Fibroblast of upper back skin (primary cell): ENCODE measurements at regions not wholly inside any gene's neighbourhood (a gene's known extent, or its start where the extent isn't known, plus 50 kb on each side); places are given as distances from the start of the nearest gene placed in this dataset.
"Not testable (repeated sequence)": the region's sequence is repeated elsewhere in the genome, so short reads cannot be mapped to it uniquely, and the experiment has no call there.

Experiments used
- DNase-seq: peaks from one replicate; pipeline ENCODE4 v3.0.0-alpha.2; 2013

DNA sequence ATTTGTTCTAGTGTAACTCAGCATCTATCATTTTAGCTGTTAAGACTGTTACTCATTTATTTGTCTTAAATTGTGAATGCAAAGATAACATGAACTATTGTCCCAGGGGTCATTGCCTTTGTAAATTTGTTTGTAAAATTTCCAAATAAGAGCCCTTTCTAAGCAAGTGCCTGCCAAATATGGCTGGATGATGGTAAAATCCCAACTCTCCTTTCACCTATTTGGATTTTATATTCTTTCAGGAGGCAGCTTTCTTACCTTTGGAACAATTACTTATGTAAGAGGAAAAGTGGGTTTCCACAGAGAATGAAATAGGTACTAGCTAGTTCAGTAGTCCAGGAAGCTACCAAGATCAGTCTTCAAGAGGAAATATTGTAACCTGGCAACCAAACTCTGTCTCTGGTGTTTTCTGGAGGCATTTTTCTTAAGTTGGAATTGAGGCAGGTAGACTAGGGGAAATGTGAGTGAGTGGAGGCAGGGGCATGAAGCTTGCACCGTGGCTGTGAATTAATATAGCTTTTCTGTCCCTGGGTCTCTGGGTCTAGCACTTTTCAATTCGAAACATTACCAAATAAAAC lies 88.5 kb upstream of the XIST start:
- DNase-seq: no peak

DNA sequence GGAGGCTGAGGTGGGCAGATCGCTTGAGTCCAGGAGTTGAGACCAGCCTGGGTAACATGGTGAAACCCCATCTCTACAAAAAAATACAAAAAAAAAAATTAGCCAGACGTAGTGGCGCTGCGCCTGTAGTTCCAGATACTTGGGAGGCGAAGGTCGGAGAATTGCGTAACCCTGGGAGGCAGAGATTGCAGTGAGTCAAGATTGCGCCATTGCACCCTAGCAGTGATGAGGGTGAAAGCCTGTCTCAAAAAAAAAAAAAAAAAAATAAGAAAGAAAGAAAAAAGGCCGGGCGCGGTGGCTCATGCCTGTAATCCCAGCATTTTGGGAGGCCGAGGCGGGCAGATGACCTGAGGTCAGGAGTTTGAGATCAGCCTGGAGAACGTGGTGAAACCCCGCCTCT lies 85.3 kb upstream of the XIST start:
- not testable (repeated sequence) for DNase-seq

DNA sequence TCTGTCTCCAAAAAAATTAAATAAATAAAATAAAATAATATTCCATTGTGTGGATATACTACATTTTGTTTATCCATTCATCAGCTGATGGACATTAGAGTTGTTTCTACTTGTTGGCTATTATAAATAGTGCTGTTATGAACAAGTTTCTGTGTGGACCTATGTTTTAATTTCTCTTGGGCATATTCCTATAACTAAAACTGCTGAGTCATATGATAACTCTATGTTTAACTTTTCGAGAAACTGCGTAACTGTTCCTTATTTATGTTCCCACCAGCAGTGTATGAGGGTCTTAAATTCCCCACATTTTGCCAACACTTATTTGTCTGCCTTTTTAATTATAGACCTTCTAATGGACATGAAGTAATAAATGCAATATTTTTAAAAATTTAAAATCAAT lies 80.0 kb upstream of the XIST start:
- no peak for DNase-seq

DNA sequence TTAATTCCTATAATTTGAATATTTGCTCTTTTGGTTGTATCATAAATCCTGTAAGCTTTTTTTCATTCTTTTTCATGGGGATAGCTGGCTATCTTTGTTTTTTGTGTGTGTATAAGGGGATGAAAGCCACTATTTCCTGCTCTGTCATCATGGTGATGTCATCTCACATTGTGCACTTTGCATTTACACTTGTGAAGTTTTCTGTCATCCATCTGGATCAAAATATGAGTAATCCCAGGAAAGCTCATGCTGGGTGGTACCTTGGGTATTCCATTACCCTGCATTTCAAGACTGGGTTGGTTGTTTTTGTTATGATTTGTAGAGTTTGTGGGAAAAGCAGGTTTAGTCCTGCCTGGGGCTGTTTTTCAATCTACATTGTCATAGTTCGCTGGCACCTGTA lies 77.8 kb upstream of the XIST start:
- no peak for DNase-seq

DNA sequence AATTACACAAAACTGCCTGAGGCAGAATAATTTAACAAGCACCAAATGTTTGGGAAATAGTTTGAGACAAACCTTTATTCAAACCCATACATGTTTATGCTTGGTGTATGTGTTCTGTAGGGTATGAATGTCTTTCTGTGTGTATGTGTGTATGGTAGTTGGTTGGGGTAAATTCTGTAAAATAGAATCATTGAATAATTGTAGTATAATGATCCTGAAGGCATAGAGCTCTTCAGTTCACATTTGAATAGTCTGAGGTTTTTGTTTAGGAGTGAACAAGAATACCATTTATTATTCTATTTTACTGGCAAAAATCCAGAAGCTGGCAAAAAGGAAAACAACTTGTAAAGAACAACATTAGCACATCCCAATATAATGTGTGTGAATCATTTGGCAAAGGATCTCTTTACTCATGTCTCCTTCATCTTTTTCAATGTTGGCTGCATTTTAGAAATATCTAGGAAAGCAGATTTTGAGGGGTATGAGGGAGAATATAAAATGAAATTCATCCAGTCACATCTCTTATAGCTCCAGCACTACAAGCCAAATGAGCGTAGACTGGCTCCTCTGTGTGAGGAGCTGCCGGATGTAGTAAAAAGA lies 70.4 kb upstream of the XIST start:
- DNase-seq: no peak

DNA sequence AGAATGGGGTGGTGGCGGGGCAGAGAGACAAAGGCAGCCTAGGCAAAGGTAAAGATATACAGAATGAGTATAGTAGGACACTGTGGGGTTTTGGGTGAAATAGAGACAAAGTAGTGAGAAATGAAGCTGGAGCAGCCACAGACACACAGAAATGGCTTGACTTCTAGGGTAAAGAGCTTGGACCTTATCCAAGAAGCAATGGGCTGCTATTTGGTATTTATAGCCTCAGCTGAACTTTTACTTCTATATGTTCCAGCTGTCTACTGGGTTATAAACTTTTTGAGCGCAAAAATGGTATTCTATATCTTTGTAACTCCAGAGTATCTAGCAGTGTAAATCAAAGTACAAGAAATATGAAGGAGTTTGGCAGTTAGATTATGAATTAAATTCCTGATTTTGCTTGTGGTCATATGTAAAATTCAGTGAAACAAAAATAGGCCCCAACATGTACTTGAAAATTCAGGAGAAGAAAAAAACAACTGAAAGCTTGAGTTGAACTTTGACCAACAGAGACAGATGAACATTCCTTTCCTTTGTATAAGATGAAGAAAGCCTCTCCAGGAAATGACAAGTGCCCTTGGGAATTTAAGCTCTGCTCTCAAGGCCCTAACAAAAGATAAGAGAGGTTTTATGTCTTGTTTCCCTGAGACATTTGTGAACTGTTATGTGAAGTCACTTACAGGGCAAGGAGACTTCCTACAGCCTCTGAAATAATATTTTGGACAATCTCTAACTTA lies 64.6 kb upstream of the XIST start:
- peak; percentile 91 for DNase-seq

DNA sequence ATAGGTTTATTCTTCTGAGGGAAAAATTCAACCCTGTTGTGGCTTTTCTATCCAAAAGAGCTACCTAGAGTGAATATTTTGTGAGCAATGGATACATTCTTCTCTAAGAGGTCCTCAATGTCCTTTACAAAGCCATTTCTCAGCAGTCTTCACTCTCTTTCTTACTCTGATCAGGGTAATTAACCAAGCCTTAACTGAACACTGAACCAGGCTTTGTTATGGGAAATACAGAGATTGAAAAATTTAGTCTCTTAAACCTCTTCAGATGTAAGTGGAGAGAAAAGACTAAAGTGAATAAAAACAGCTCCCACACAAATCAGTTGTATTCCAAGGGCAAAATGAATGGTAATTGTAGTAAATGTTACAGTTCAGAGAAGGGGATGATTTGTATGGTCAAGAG lies 64.0 kb upstream of the XIST start:
- DNase-seq: no peak

DNA sequence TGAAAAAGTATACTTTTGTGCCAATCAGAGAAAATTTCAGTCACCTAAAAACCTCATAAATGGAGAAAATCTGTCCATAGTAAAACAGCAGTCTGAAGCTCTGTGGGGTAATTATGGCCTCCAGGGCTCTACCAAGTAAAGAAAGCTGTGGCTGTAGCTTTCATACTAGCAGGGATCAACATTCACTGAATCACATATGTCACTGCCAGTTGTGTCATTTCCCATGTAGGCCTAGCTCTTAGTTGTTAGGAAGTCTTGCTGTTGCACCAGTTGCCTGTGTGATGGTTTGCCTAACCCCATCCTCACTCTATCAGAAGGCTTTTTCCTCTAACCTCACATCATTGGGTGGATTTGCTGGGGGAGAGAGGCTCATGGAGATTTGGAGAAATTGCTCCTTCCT lies 62.3 kb upstream of the XIST start:
- DNase-seq: not testable (repeated sequence)

DNA sequence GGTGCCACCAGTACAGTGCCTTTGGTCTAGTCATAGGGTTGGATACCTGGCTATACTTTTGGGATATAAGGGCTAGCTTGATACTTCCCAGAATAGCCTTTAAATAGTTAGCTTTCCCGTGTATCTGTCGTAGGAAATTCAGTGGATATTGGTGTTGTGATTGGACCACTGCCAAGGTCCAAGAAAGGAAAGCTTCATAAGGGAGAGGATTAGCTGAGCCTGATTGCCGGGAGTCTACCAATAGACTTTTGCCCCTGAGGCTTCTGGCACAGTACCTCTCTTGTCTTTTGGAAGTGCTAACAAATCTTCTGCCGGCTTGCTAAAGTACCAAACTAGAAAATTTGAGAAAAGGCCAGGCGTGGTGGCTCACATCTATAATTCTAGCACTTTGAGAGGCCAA lies 61.1 kb upstream of the XIST start:
- no peak for DNase-seq

DNA sequence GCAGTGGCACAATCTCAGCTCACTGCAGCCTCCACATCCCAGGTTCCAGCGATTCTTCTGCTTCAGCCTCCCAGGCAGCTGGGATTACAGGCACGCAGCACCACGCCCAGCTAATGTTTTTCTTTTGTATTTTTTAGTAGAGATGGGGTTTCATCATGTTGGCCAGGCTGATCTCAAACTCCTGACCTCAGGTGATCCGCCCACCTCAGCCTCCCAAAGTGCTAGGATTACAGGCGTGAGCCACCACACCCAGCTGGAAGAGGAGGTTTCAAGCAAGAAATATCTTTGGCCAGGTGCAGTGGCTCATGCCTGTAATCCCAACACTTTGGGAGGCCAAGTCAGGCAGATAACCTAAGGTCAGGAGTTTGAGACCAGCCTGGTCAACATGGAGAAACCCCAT lies 59.4 kb upstream of the XIST start:
- DNase-seq: not testable (repeated sequence)

DNA sequence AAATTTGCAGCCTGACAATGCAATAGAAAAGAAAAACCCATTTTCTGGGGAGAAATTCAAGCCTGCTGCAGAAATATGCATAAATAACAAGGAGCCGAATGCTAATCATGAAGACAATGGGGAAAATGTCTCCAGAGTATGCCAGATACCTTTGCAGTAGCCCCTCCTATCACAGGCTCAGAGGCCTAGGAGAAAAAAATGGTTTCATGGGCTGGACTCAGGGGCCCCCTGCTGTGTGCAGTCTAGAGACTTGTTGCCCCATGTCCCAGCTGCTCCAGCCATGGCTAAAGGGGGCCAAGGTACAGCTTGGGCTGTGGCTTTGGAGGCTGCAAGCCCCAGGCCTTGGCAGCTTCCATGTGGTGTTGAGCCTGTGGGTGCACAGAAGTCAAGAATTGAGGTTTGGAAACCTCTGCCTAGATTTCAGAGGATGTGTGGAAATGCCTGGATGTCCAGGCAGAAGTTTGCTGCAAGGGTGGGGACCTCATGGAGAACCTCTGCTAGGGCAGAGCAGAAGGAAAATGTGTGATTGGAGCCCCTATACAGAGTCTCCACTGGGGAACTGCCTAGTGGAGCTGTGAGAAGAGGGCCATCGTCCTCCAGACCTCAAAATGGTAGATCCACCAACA lies 53.3 kb upstream of the XIST start:
- DNase-seq: not testable (repeated sequence)

DNA sequence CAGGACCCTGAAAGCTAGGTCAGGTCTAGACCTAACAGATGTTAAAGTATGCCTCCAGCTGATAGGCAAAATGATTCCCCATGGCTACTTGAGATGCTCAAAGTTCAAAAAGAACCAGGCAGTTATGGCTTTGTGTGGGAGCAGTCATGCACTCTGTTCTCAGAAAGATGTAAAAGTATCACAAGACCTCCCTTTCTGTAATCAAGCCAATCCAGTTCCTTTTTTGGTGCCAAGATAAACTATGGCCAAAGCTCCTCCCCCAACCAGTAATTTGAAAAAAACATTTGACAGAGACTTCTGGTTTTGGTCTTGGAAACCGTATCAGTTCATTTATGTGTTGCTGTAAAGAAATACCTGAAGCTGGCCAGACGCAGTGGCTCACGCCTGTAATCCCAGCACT lies 51.4 kb upstream of the XIST start:
- DNase-seq: no peak
